Stimulated activated naive CD8-positive, alpha-beta T cell treated with anti-CD3 and anti-CD28 coated beads, Interleukin-15, Interleukin-2, amounts not matched to agents 100 U/mL and 50 U/mL, for 24 hours (primary cell): ENCODE measurements at regions not wholly inside any gene's neighbourhood (a gene's known extent, or its start where the extent isn't known, plus 50 kb on each side); places are given as distances from the start of the nearest gene placed in this dataset.
"Not testable (repeated sequence)": the region's sequence is repeated elsewhere in the genome, so short reads cannot be mapped to it uniquely, and the experiment has no call there.

Experiments
- ATAC-seq: fragments of 150-1000 bp; cut with Tn5 transposase; one replicate; pipeline ENCODE4 v1.10.0; 2021
- DNase-seq: peaks from one replicate; pipeline ENCODE4 v3.0.0; 2021

DNA sequence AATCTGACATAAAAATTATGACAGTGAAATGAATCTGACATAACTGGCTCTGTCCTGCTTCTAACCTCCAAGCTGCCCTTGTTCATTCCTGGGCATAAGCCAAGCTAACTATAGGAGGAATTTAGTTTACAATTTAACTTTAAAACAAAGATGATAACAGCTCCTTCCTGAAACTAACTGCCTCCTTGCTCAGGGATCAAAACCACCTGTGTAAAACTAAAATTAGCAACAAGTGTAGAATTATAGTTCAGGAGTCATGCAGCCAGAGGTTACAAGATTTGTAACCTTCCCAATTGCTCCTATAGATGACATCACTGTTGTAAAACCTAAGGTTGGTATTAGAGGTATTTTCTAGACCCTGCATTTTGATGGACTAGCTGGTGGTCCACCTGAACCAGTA lies 256.4 kb upstream of the POM121L12 start:
- ATAC-seq (no peak), DNase-seq (no peak)

- ATAC-seq (no peak), DNase-seq (no peak)
Measured at GRCh38 chr7:52777051-52777822, 258.2 kb upstream of the POM121L12 start.

- no peak for ATAC-seq
- DNase-seq = no peak
Measured at GRCh38 chr7:52775876-52776275, 259.6 kb upstream of the POM121L12 start.

GRCh38 chr7:52771177-52771576 lies 264.3 kb upstream of the POM121L12 start:
- DNase-seq (no peak), ATAC-seq (no peak)

DNA sequence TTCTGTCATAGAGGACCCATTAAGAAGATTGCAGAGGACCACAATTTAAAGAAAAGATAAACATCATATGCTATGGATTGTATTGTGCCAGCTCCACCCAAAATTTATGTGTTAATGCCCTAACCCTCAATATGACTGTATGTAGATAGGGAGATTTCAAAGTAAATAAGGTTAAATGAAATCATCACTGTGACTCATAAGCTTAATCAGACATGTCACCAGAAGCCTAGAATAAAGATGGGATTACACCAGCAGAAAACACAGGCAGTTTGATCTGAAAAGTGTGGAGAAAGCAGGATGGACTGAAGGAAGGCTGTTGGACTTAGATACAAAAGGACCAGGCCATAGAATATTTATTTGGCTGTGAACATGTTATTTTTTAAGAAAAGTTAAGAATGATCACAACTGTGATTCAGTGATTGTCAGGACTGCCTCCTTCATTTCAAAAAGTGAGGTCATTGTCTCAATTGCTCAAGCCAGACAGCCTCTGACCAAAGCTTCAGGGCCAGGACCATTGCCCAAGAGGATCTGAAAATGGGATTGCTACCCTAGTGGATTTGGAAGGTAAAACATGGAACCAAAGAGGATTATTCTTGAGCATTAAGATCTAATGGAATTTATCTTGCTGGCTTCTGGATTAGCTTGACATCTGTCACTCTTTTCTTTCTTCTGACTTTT lies 270.8 kb upstream of the POM121L12 start:
- no peak for ATAC-seq

GRCh38 chr7:52758356-52758755 lies 277.1 kb upstream of the POM121L12 start:
- no peak for DNase-seq

More for the DNA sequence above, 270.8 kb upstream of the POM121L12 start:
- no peak for DNase-seq

GRCh38 chr7:52753855-52754254 lies 281.6 kb upstream of the POM121L12 start:
- DNase-seq = no peak
- no peak for ATAC-seq

More at GRCh38 chr7:52758356-52758755, 277.1 kb upstream of the POM121L12 start:
- no peak for ATAC-seq

DNA sequence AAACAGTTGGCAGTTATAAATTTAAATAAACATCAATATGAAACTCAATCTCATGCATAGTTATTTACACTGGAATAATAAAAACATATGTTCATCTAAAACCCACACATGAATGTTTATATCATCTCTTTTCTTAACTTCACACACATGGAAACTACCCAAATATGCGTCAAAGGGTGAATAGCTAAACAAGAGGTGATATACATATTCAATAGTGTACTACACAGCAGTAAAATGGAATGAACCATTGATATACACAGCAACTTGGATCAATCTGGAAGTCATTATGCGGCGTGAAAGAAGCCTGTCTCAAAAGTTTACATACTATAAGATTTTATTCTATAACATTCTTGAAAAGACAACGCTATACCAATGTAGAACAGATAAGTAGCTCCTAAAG lies 282.5 kb upstream of the POM121L12 start:
- ATAC-seq = no peak
- no peak for DNase-seq

DNA sequence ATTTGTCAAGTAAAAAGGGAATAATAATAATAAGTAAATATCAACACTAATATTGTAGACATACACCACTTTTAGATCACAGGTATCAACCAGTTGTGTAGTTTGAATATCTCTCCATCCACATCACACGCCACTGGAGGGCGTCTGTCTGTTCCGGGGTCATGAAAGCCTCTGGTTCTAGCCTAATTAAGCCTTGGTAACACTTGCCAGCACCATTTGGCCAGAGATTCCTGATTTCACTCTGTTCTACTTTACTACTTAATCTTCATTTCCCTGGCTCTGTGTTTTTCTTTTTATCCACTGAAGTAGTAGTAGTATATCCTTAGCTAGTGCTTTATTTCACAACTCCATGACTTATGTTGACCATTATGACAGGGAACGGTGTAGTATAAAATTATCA lies 285.6 kb upstream of the POM121L12 start:
- DNase-seq (no peak), ATAC-seq (no peak)

DNA sequence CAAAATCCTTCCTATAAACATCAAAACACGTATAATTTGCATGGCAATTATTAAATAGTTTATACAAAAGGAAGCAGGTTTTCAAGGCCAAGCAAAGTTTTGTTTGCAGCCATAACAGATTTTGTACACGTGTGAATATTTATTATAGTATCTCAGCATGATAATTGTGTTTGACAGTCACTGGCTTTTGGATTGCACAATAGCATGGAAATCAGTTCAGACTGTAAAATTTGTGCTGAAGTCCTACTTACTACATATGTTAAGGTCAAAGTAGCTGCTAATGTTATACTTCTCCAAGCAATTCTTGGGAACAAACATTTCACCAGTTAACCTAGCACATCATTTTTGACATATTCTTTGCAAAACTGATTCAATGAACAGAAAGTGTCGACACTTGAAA lies 287.6 kb upstream of the POM121L12 start:
- DNase-seq (no peak), ATAC-seq (no peak)

- no peak for ATAC-seq
Measured at GRCh38 chr7:52741670-52742290, 293.7 kb upstream of the POM121L12 start.

GRCh38 chr7:52735656-52736055 lies 299.8 kb upstream of the POM121L12 start:
- DNase-seq (no peak), ATAC-seq (no peak)

More at GRCh38 chr7:52741670-52742290, 293.7 kb upstream of the POM121L12 start:
- DNase-seq = no peak

DNA sequence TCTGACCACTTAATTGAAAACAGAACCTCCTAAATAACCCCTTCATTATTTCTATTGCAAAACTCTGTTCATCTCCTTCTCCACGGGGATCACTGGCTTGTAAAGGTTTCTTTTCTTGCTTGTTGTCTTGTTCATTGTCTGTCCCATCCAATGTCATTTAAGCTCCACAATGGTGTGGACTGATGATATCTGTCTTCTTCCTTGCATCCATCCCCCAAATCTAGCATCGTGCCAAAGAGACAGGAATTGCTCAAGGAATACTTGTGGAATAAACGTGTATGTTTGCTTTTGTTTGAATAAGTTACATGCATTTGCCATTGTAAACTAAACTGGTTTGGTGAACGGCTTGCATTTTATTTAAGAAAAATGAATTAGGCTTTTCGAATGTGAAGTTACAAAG lies 306.8 kb upstream of the POM121L12 start:
- not testable (repeated sequence) for ATAC-seq

DNA sequence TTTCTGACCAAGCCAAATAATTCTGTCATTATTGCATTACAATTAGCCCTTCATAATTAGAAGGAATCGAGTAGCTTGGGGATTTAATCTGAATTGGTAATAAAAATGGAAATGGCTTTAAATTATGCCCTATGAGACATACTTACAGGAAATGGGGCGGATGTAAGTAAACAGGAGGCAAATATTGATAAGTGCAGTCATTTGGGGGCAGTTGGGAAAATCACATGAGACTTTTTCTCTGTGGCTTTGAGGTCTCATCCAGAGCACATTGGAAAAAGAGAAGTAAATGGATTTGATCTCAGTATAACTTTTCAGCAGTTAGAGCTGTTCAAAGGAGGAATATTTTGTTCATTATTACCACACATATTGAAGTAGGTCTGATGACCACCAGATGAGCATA lies 307.8 kb upstream of the POM121L12 start:
- no peak for ATAC-seq
- no peak for DNase-seq

More for the DNA sequence above, 306.8 kb upstream of the POM121L12 start:
- DNase-seq = not testable (repeated sequence)

DNA sequence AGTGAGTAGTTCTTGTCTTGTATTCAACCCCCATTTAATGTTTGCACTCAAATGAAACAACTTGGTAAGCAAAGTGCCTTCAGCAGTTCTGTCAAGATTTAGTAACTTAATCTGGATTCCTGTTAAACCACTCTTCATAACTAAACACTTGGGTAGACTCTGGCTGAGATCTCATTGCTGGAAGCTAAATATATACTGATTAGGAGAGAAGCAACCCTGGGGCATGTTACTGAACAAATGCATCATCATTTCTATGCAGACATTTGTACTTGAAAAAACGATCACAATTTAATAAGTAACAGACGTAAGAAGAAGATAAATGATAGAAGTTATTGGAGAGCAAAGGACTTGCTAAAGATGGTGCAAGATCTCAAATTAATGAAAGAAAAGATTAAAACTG lies 308.4 kb upstream of the POM121L12 start:
- no peak for ATAC-seq
- DNase-seq = no peak

- no peak for DNase-seq
- ATAC-seq = no peak
Measured at GRCh38 chr7:52726493-52726892, 308.9 kb upstream of the POM121L12 start.

GRCh38 chr7:52723606-52724005 lies 311.8 kb upstream of the POM121L12 start:
- ATAC-seq = no peak
- DNase-seq = no peak

DNA sequence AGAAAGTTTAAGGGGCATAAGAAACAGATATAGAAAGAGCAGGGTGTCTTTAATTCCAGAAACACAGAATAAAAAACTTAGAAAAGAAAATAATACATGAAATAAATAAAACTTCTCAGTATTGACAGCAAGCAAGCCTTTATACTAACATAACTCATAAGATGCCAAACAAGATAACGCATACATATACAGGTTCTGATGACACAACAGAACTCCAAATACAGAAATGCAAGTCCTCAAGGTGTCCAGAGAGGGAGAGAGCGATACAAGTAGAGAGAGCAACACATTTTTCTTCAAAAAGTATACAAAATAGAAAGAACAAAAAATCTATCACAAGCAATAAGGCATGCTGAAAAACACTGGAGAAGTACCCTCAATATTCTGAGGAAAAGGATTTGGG lies 314.6 kb upstream of the POM121L12 start:
- ATAC-seq = no peak
- DNase-seq = no peak

DNA sequence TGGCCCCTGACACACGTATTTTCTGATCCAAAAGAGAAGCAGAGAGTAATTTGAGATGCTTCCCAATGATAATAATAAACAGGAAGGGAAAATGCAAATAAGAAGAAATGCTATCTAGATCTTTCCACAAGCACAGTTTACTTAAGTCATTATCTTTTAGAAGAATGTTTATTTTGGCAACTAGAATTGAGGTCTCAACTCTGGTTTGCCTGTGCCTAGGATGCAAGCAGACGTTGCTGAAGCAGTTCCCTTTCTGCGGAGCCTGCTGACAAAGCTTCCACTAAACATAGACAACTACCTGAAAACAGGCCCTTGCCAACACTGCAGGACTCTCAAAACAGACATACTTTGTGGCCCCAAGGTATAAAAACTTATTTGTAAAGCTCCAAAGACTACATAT lies 315.8 kb upstream of the POM121L12 start:
- ATAC-seq = no peak
- no peak for DNase-seq

DNA sequence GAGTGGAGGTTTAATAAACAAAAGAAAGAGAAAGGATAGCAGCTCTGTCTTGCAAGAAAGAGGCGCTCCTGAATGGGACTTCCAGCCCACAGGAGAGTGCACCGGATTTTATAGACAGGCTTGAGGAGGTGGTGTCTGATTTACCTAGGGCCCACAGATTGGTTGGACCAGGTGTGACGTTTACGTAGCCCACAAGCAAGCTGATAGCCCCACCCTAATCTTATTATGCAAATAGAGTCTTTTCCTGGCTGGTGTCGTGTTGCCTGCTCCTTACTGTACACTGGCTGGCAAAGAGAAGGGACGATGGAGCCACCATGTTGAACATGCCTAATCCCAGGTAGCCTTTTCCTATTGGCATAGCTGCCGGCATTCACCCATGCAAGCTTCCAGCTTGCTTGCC lies 319.7 kb upstream of the POM121L12 start:
- DNase-seq = no peak
- ATAC-seq = no peak

DNA sequence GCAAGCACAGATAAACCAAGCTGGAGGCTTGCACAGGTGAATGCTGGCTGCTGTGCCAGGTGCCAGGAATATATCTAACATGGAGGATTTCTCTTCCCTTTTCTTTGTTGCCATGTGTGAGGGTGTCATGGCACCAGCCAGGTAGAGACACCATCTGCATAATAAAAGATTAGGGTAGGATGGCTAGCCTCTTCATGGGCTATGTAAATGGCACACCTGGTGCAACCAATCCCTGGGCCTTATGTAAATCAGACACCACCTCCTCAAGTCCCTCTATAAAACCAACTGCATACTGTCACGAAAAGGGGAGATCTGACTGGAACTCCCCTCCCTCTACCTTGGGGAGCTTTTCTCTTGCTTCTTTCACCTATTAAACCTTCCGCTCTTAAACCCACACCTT lies 322.5 kb upstream of the POM121L12 start:
- DNase-seq = no peak
- no peak for ATAC-seq

DNA sequence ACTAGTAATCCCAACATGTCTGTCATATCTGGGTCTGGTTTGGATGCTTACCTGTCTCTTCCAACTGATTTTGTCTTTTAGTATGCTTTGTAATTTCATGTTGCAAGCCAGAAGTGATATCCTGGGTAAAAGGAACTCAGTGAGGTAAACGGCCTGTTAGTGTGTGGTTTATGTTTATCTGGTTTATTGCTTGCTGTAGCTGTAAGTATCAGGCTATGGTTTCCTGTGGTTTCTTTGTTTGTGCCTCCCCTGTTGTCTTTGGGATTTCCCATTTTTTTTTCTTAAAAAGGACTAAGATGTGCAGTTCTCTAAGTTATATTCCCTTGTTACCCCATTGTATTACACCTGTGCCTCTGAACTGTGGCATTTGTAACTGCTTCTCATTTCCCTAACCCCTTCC lies 323.5 kb upstream of the POM121L12 start:
- ATAC-seq = no peak

DNA sequence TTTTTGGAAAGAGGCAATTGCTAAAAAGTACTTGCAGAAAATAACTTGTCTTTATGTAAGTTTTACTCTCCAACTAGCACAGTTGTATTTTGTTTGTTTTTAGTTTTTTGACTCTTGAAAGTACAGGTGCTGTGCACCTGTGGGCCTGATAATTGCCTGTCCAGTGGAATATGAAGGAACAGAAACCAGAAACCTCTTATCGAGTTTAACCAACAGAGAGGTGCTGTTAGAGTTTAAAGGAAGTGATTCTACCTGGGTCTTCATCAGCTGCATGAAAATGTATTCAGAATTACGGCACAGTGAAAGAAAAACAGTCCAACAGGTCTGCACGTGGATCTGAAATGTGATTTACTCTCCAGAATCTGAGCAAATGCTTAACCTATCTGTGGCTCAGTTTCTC lies 326.6 kb upstream of the POM121L12 start:
- ATAC-seq (no peak), DNase-seq (no peak)

More for the DNA sequence above, 323.5 kb upstream of the POM121L12 start:
- DNase-seq = no peak
